ENCODE measurements at regions not wholly inside any gene's neighbourhood (a gene's known extent, or its start where the extent isn't known, plus 50 kb on each side); places are given as distances from the start of the nearest gene placed in this dataset.

DNA sequence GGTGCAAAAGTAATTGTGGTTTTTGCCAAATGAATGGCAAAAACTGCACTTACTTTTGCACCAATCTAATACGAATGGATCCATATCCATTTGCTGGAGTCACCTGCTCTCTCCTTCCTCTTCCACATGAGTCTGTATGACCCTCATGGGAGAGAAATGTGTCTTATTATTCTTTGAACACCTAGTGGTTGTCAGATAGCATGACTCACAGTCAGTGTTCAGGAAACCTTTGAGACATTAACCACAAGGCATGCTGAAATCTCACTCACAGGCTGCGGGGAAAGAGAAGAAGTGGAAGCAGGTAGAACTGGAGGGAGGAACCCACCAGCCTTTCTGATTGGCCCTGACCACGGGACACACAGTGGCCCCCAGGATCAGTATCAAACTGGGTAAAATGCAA, 222.8 kb upstream of the KLF4 start:
- Histone ChIP-seq H3K27ac (ENCODE audit: low read length) (peak overlapping the region; percentile 57), H3K36me3 (ENCODE audit: low read depth, low read length) (no peaks in the 10 kb centered on the region), H3F3A (ENCODE audit: low read length, unreplicated experiment) (peaks cover 3% of the 10 kb centered on the region), H3K9me3 (ENCODE audit: low read length) (no peaks in the 10 kb centered on the region), H3K4me2 (ENCODE audit: low read length) (peak overlapping the region; percentile 24), H3K9ac (ENCODE audit: low read length) (no peak overlapping the region), H4K20me1 (ENCODE audit: low read length) (no peaks in the 10 kb centered on the region), H3K4me1 (ENCODE audit: insufficient read depth, low read length) (peaks cover 38% of the 10 kb centered on the region), H3K27me3 (ENCODE audit: low read length) (no peaks in the 10 kb centered on the region), H3K9me2 (replicated peaks; ENCODE audit: low read length) (no peaks in the 10 kb centered on the region), H3K79me2 (ENCODE audit: low read length) (no peaks in the 10 kb centered on the region), H2AFZ (ENCODE audit: low read length) (no peak overlapping the region), H3K4me3 (ENCODE audit: low read length) (no peak overlapping the region)
- no peak for TF ChIP-seq EZH2 (IDR thresholded peaks at IDR 0.05; ENCODE audit: low read length, unreplicated experiment)
- TF ChIP-seq CTCF (conservative IDR thresholded peaks at IDR 0.05; ENCODE audit: low read depth, low read length), result 0 out of 2 replicates have a peak, but pooled peaks have one; percentile 13
- ChIA-PET POLR2A (ENCODE audit: unreplicated experiment) (interaction anchor here (0.6 kb wide), 1 partner anchor 199 kb away, joined by 3 read pairs; no protein-coding TSS in a partner anchor), CTCF (no interaction called here)
- ATAC-seq (peak; percentile 54), DNase-seq (peak; percentile 81)
- intact Hi-C loops (cut with micrococcal nuclease), result no loop called here
- BruUV-seq (replicated peaks), result no TSS peak

DNA sequence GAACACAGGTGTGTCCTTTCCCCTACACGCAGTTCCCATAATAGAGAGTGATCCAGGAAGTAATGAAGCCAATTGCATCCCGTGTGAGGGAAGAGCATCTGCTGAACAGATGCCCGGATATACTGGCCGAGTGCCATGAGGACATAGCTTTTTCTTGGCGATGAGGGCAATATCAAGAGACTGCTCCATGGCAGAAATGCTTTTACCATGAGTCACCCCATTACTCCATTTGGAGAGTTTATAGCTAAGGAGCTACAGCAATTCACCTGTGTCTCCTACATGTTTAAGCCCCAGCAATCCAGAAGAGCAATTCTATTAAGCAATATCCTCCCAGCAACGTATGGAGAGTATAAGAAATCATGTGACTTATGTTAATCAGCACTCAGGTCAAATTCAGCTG, 222.0 kb upstream of the KLF4 start:
- TF ChIP-seq EZH2 (IDR thresholded peaks at IDR 0.05; ENCODE audit: low read length, unreplicated experiment) (no peak), EZH2phosphoT487 (IDR thresholded peaks at IDR 0.05; ENCODE audit: borderline replicate concordance, low read length) (no peak), CTCF (conservative IDR thresholded peaks at IDR 0.05; ENCODE audit: low read depth, low read length) (no peak)
- POLR2A ChIA-PET (ENCODE audit: unreplicated experiment), result no interaction called here
- ATAC-seq, result peak; percentile 75
- H3K4me2 ChIP-seq (ENCODE audit: low read length), result peak overlapping the region; percentile 40
- no peaks in the 10 kb centered on the region for H3K36me3 ChIP-seq (ENCODE audit: low read depth, low read length)
- peaks cover 40% of the 10 kb centered on the region for H3K4me1 ChIP-seq (ENCODE audit: insufficient read depth, low read length)
- intact Hi-C loops (cut with micrococcal nuclease), result loop anchor here (1.0 kb wide), 2 partner anchors 39 to 163 kb away; no protein-coding TSS in a partner anchor
- H2AFZ ChIP-seq (ENCODE audit: low read length), result no peak overlapping the region
- no peaks in the 10 kb centered on the region for H3K9me3 ChIP-seq (ENCODE audit: low read length)
- DNase-seq, result peak; percentile 97
- BruUV-seq (replicated peaks), result no TSS peak
- no peaks in the 10 kb centered on the region for H3K27me3 ChIP-seq (ENCODE audit: low read length)
- H3K27ac ChIP-seq (ENCODE audit: low read length), result peak overlapping the region; percentile 75
- no peak overlapping the region; the same call in 1 of the 2 replicates for H3K9ac ChIP-seq (ENCODE audit: low read length)
- no peaks in the 10 kb centered on the region for H3K9me2 ChIP-seq (replicated peaks; ENCODE audit: low read length)
- H3F3A ChIP-seq (ENCODE audit: low read length, unreplicated experiment), result peaks cover 3% of the 10 kb centered on the region
- CTCF ChIA-PET, result interaction anchor here (0.7 kb wide), 1 partner anchor 198 kb away, joined by 3 read pairs; no protein-coding TSS in a partner anchor
- no peaks in the 10 kb centered on the region for H4K20me1 ChIP-seq (ENCODE audit: low read length)
- no peak overlapping the region for H3K4me3 ChIP-seq (ENCODE audit: low read length)
- H3K79me2 ChIP-seq (ENCODE audit: low read length), result no peaks in the 10 kb centered on the region

GRCh38 chr9:107710953-107711352, 221.4 kb upstream of the KLF4 start:
- ChIA-PET POLR2A (ENCODE audit: unreplicated experiment) (no interaction called here), CTCF (no interaction called here)
- Histone ChIP-seq H3K4me3 (ENCODE audit: low read length) (no peak overlapping the region), H3K4me2 (ENCODE audit: low read length) (peak overlapping the region; percentile 40), H4K20me1 (ENCODE audit: low read length) (no peaks in the 10 kb centered on the region), H3K79me2 (ENCODE audit: low read length) (no peaks in the 10 kb centered on the region), H3K27me3 (ENCODE audit: low read length) (no peaks in the 10 kb centered on the region), H3F3A (ENCODE audit: low read length, unreplicated experiment) (peaks cover 3% of the 10 kb centered on the region), H3K9ac (ENCODE audit: low read length) (peak overlapping the region; percentile 11; the same call in 1 of the 2 replicates), H3K4me1 (ENCODE audit: insufficient read depth, low read length) (peaks cover 40% of the 10 kb centered on the region), H3K9me2 (replicated peaks; ENCODE audit: low read length) (no peaks in the 10 kb centered on the region), H3K27ac (ENCODE audit: low read length) (peak overlapping the region; percentile 75), H3K36me3 (ENCODE audit: low read depth, low read length) (no peaks in the 10 kb centered on the region), H3K9me3 (ENCODE audit: low read length) (no peaks in the 10 kb centered on the region), H2AFZ (ENCODE audit: low read length) (no peak overlapping the region)
- intact Hi-C loops (cut with micrococcal nuclease), result loop anchor here (1.0 kb wide), 2 partner anchors 39 to 163 kb away; no protein-coding TSS in a partner anchor
- TF ChIP-seq EZH2phosphoT487 (IDR thresholded peaks at IDR 0.05; ENCODE audit: borderline replicate concordance, low read length) (no peak), CTCF (conservative IDR thresholded peaks at IDR 0.05; ENCODE audit: low read depth, low read length) (no peak), EZH2 (IDR thresholded peaks at IDR 0.05; ENCODE audit: low read length, unreplicated experiment) (no peak)
- no TSS peak for BruUV-seq (replicated peaks)
- DNase-seq (peak; percentile 36), ATAC-seq (no peak)
